Peyer's patch (tissue), 4 donors: ENCODE measurements at regions not wholly inside any gene's neighbourhood (a gene's known extent, or its start where the extent isn't known, plus 50 kb on each side); places are given as distances from the start of the nearest gene placed in this dataset.

Experiments
- POLR2A ChIP-seq, 2 donors: fragments of 450-650 bp; IDR thresholded peaks; one replicate each; pipeline ENCODE4 v1.5.1; 2017; ENCODE audit warnings: antibody characterized with exemption in 2 of 2, mild to moderate bottlenecking in 2 of 2, moderate library complexity in 2 of 2
- TF ChIP-seq, protein P1 (sequence below), 6 experiments: fragments of 450-650 bp in 4 of 6; fragments of 200-600 bp in 2 of 6; sonication (generic) in 1 of 6; IDR thresholded peaks; one replicate each; pipeline ENCODE4 v1.5.1; 2017 to 2019; ENCODE audit warnings: antibody characterized with exemption in 6 of 6, mild to moderate bottlenecking in 3 of 6, moderate library complexity in 1 of 6

- TF ChIP-seq, protein P1, sequence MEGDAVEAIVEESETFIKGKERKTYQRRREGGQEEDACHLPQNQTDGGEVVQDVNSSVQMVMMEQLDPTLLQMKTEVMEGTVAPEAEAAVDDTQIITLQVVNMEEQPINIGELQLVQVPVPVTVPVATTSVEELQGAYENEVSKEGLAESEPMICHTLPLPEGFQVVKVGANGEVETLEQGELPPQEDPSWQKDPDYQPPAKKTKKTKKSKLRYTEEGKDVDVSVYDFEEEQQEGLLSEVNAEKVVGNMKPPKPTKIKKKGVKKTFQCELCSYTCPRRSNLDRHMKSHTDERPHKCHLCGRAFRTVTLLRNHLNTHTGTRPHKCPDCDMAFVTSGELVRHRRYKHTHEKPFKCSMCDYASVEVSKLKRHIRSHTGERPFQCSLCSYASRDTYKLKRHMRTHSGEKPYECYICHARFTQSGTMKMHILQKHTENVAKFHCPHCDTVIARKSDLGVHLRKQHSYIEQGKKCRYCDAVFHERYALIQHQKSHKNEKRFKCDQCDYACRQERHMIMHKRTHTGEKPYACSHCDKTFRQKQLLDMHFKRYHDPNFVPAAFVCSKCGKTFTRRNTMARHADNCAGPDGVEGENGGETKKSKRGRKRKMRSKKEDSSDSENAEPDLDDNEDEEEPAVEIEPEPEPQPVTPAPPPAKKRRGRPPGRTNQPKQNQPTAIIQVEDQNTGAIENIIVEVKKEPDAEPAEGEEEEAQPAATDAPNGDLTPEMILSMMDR (IDR thresholded peaks at IDR 0.05) = no peak
- TF ChIP-seq POLR2A (IDR thresholded peaks at IDR 0.05) = no peak
These were observed 93.9 kb upstream of the ALDH1A1 start for GRCh38 chr9:73046769-73047168.
